Brain microvascular endothelial cell (primary cell): ENCODE measurements at regions not wholly inside any gene's neighbourhood (a gene's known extent, or its start where the extent isn't known, plus 50 kb on each side); places are given as distances from the start of the nearest gene placed in this dataset.

Experiments used
- DNase-seq: peaks from one replicate; pipeline ENCODE4 v3.0.0-alpha.2; 2020
- H3K27ac ChIP-seq: fragments of 250-450 bp; sonication (Bioruptor Pico); 2 replicates; pipeline ENCODE4 v1.5.1; 2020; ENCODE audit warnings: mild to moderate bottlenecking, moderate library complexity
- H3K27me3 ChIP-seq: fragments of 250-450 bp; sonication (Bioruptor Pico); replicated peaks from 2 replicates; pipeline ENCODE4 v1.5.1; 2020; ENCODE audit warnings: mild to moderate bottlenecking
- H3K36me3 ChIP-seq: fragments of 250-450 bp; sonication (Bioruptor Pico); replicated peaks from 2 replicates; pipeline ENCODE4 v1.5.1; 2020; ENCODE audit warnings: mild to moderate bottlenecking
- H3K4me3 ChIP-seq: 2 replicates; pipeline ENCODE4 v1.5.1; 2011; ENCODE audit warnings: low read depth, mild to moderate bottlenecking, control low read depth, low read length, moderate library complexity
- in situ Hi-C: cut with HindIII; loops from 2 replicates; pipeline ENCODE4 v1.10.0; 2017; ENCODE audit warnings: low sequenced_read_pairs, low pct_ligation_motif_present
- TF ChIP-seq, protein P1 (sequence below): IDR thresholded peaks from 2 replicates; pipeline ENCODE4 v1.5.1; 2011; ENCODE audit warnings: low read depth, mild to moderate bottlenecking, moderate library complexity, low read length, control low read depth, inconsistent platforms; ENCODE audit errors: missing control alignments

- peak; percentile 17 for DNase-seq
- TF ChIP-seq, protein P1, sequence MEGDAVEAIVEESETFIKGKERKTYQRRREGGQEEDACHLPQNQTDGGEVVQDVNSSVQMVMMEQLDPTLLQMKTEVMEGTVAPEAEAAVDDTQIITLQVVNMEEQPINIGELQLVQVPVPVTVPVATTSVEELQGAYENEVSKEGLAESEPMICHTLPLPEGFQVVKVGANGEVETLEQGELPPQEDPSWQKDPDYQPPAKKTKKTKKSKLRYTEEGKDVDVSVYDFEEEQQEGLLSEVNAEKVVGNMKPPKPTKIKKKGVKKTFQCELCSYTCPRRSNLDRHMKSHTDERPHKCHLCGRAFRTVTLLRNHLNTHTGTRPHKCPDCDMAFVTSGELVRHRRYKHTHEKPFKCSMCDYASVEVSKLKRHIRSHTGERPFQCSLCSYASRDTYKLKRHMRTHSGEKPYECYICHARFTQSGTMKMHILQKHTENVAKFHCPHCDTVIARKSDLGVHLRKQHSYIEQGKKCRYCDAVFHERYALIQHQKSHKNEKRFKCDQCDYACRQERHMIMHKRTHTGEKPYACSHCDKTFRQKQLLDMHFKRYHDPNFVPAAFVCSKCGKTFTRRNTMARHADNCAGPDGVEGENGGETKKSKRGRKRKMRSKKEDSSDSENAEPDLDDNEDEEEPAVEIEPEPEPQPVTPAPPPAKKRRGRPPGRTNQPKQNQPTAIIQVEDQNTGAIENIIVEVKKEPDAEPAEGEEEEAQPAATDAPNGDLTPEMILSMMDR = no peak
- no peak overlapping the region for H3K27ac ChIP-seq
- no peak overlapping the region for H3K4me3 ChIP-seq
- no peaks in the 10 kb centered on the region for H3K27me3 ChIP-seq
- H3K36me3 ChIP-seq = no peaks in the 10 kb centered on the region
- in situ Hi-C loops = no loop called here
Observed at GRCh38 chr11:127998421-127998820, 588.9 kb downstream of the ETS1 start.

- in situ Hi-C loops = no loop called here
- H3K36me3 ChIP-seq = no peaks in the 10 kb centered on the region
- no peak overlapping the region for H3K4me3 ChIP-seq
- TF ChIP-seq, protein P1 = no peak
- H3K27ac ChIP-seq = no peak overlapping the region
- no peak for DNase-seq
- H3K27me3 ChIP-seq = no peaks in the 10 kb centered on the region
Observed at GRCh38 chr11:127997594-127997993, 589.8 kb downstream of the ETS1 start.

GRCh38 chr11:127996825-127997224 lies 590.5 kb downstream of the ETS1 start:
- Histone ChIP-seq H3K4me3 (no peak overlapping the region), H3K27ac (no peak overlapping the region), H3K36me3 (no peaks in the 10 kb centered on the region), H3K27me3 (no peaks in the 10 kb centered on the region)
- in situ Hi-C loops = no loop called here
- no peak for DNase-seq
- TF ChIP-seq, protein P1 = no peak

DNA sequence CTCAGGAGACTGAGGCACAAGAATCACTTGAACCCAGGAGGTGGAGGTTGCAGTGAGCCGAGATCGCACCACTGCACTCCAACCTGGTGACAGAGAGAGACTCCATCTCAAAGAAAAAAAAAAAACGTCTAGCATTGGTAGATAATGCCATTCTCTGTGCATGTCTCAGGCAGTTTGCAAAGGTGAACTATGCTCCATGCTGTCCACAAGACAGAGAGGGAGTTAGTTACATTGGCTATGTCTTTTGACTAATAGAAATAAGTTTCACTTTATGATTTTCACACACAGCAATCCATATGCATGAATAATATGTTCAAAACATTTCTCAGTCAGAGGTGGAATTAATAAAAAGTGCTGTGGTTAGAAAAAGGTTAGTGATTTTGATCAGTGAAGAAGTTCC lies 591.4 kb downstream of the ETS1 start:
- Histone ChIP-seq H3K36me3 (no peaks in the 10 kb centered on the region), H3K27ac (no peak overlapping the region), H3K4me3 (no peak overlapping the region), H3K27me3 (no peaks in the 10 kb centered on the region)
- TF ChIP-seq, protein P1 = no peak
- no peak for DNase-seq
- in situ Hi-C loops = no loop called here

DNA sequence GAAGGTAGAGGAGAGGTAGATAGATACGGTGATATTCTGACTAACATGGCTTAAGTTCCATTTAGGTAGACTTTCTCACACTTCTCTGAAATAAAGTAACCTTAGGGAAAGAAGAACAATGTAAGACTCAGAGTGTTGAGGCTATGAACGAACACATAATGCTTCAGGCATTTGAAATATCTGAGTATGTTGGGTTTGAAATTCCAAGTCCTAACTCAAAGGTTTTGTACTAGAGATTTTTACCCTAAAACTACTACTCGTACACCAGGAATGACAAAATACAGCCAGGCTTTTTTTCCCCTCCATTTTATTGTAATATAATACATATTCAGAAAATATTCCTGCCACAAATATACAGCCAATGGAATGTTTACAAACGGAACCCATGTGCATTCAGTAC lies 592.6 kb downstream of the ETS1 start:
- in situ Hi-C loops = no loop called here
- Histone ChIP-seq H3K36me3 (no peaks in the 10 kb centered on the region), H3K27me3 (no peaks in the 10 kb centered on the region), H3K4me3 (no peak overlapping the region), H3K27ac (no peak overlapping the region)
- TF ChIP-seq, protein P1 = no peak
- DNase-seq = peak; percentile 16

DNA sequence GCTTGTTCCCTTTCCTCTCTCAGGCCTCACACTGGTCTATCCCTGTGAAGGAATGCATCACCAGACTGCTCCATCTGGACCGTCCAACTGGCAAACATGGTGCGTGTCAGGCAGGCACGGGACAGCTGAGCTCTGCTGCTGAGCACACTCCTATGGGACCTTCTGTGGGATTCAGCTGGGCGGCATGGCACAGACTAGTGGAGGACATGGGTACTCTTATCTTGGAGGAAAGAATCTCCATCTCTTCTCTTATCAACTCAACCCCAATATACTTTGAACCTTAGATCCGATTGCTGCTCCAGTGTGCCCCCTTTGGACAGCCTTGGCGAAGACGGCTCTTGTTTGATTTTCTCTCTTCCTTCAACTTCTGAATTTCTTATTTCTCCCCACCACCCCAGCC lies 593.6 kb downstream of the ETS1 start:
- no peaks in the 10 kb centered on the region for H3K36me3 ChIP-seq
- TF ChIP-seq, protein P1 = peak; percentile 35
- in situ Hi-C loops = no loop called here
- DNase-seq = no peak
- no peaks in the 10 kb centered on the region for H3K27me3 ChIP-seq
- no peak overlapping the region for H3K27ac ChIP-seq
- H3K4me3 ChIP-seq = no peak overlapping the region
